Glutamatergic neuron (in vitro differentiated cells): ENCODE measurements at regions not wholly inside any gene's neighbourhood (a gene's known extent, or its start where the extent isn't known, plus 50 kb on each side); places are given as distances from the start of the nearest gene placed in this dataset.

ENCODE experiments used
- DNase-seq: peaks from one replicate; pipeline ENCODE4 v3.0.0; 2022
- H3K27ac Mint-ChIP-seq: one replicate; pipeline ENCODE4 v1.8.0; 2020; ENCODE audit warnings: mild to moderate bottlenecking, mixed read lengths, inconsistent platforms; ENCODE audit not compliant: unreplicated experiment
- H3K27me3 Mint-ChIP-seq: one replicate; pipeline ENCODE4 v1.8.0; 2020; ENCODE audit warnings: mild to moderate bottlenecking, moderate library complexity, mixed read lengths, inconsistent platforms; ENCODE audit not compliant: unreplicated experiment
- H3K36me3 Mint-ChIP-seq: one replicate; pipeline ENCODE4 v1.8.0; 2020; ENCODE audit warnings: mild to moderate bottlenecking, mixed read lengths, inconsistent platforms; ENCODE audit not compliant: unreplicated experiment
- H3K4me1 Mint-ChIP-seq: one replicate; pipeline ENCODE4 v1.8.0; 2020; ENCODE audit warnings: mild to moderate bottlenecking, low read depth, mixed read lengths, inconsistent platforms; ENCODE audit not compliant: unreplicated experiment
- H3K4me3 Mint-ChIP-seq: one replicate; pipeline ENCODE4 v1.8.0; 2020; ENCODE audit warnings: mild to moderate bottlenecking, mixed read lengths, inconsistent platforms; ENCODE audit not compliant: unreplicated experiment
- H3K9me3 Mint-ChIP-seq: one replicate; pipeline ENCODE4 v1.8.0; 2020; ENCODE audit warnings: mild to moderate bottlenecking, moderate library complexity, mixed read lengths, inconsistent platforms; ENCODE audit not compliant: unreplicated experiment
- TF ChIP-seq, protein P1 (sequence below): fragments of 200-600 bp; sonication (generic); IDR thresholded peaks from one replicate; pipeline ENCODE4 v1.5.0; 2021; ENCODE audit not compliant: partially characterized antibody, unreplicated experiment

DNA sequence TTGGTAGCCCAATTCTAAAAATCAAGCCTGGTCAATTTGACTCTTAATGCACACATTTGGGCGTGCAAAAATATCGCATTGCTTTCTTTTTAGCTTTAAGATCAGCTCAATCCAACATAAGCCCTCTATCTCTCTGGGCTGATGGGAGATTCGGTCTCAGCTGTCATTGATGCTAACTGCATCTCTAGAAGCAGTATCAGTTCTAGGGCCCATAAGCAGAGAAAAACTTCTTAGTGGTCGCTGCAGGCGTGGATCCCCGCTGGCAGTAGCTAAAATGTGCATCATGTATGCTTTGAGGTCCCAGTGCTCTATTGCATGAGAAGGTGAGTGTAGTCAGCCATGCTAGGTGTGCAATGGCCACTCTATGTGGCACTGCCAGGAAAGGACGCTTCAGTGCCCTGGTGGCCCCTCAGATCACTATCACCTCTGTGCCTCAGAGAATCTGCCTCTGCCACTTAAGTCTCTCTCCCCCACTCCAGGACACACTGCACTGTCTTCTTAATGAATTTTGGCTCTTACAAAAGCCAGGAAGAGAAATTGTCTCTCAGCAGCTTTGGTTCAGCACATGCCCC is 79.7 kb upstream of the GADD45A start:
- TF ChIP-seq, protein P1, sequence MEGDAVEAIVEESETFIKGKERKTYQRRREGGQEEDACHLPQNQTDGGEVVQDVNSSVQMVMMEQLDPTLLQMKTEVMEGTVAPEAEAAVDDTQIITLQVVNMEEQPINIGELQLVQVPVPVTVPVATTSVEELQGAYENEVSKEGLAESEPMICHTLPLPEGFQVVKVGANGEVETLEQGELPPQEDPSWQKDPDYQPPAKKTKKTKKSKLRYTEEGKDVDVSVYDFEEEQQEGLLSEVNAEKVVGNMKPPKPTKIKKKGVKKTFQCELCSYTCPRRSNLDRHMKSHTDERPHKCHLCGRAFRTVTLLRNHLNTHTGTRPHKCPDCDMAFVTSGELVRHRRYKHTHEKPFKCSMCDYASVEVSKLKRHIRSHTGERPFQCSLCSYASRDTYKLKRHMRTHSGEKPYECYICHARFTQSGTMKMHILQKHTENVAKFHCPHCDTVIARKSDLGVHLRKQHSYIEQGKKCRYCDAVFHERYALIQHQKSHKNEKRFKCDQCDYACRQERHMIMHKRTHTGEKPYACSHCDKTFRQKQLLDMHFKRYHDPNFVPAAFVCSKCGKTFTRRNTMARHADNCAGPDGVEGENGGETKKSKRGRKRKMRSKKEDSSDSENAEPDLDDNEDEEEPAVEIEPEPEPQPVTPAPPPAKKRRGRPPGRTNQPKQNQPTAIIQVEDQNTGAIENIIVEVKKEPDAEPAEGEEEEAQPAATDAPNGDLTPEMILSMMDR = no peak
- no peak overlapping the region for H3K27ac Mint-ChIP-seq
- no peaks in the 10 kb centered on the region for H3K36me3 Mint-ChIP-seq
- peaks cover 1% of the 10 kb centered on the region for H3K9me3 Mint-ChIP-seq
- no peak overlapping the region for H3K4me3 Mint-ChIP-seq
- peaks cover 5% of the 10 kb centered on the region for H3K27me3 Mint-ChIP-seq
- peaks cover 6% of the 10 kb centered on the region for H3K4me1 Mint-ChIP-seq
- DNase-seq = no peak

DNA sequence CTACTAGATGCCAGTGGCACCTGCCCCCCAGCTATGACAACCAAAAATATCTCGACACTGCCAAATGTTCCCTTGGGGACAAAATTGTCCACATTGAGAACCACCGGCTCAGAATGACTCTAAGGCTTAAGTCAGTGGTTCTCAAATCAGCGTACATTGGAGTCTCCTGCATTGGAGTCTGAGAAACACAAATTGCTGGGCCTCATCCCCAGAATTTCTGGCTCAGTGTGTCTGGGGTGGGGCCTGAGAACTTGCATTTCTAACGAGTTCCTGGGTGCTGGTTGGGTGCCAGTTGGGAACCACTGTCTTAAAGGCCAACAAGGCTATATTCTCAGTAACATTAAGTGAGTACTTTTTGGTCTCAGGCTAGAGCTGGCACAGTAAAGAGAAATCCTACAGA is 77.7 kb upstream of the GADD45A start:
- H3K27ac Mint-ChIP-seq = no peak overlapping the region
- peaks cover 6% of the 10 kb centered on the region for H3K4me1 Mint-ChIP-seq
- peaks cover 1% of the 10 kb centered on the region for H3K9me3 Mint-ChIP-seq
- no peaks in the 10 kb centered on the region for H3K36me3 Mint-ChIP-seq
- no peak for DNase-seq
- TF ChIP-seq, protein P1 = no peak
- H3K4me3 Mint-ChIP-seq = no peak overlapping the region
- peaks cover 5% of the 10 kb centered on the region for H3K27me3 Mint-ChIP-seq

DNA sequence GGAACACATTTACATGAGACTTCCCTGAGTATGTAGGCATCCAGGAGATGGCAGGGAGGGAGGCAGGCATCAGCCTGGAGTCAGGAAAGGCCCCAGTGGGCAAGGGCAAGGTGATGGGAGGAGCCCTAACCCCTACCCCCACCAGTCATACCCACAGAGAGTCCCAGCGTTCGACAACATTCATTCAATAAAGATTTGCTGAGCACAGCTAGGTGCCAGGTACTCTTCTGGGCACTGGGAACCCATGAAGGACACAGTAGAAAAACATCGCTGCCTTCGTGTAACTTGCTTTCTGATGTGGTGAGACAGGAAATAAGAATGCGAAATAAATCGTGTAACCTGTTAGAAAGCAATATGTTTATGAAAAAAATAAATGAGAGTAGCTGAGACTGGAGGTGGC is 77.3 kb upstream of the GADD45A start:
- H3K4me1 Mint-ChIP-seq = peaks cover 6% of the 10 kb centered on the region
- no peak for DNase-seq

DNA sequence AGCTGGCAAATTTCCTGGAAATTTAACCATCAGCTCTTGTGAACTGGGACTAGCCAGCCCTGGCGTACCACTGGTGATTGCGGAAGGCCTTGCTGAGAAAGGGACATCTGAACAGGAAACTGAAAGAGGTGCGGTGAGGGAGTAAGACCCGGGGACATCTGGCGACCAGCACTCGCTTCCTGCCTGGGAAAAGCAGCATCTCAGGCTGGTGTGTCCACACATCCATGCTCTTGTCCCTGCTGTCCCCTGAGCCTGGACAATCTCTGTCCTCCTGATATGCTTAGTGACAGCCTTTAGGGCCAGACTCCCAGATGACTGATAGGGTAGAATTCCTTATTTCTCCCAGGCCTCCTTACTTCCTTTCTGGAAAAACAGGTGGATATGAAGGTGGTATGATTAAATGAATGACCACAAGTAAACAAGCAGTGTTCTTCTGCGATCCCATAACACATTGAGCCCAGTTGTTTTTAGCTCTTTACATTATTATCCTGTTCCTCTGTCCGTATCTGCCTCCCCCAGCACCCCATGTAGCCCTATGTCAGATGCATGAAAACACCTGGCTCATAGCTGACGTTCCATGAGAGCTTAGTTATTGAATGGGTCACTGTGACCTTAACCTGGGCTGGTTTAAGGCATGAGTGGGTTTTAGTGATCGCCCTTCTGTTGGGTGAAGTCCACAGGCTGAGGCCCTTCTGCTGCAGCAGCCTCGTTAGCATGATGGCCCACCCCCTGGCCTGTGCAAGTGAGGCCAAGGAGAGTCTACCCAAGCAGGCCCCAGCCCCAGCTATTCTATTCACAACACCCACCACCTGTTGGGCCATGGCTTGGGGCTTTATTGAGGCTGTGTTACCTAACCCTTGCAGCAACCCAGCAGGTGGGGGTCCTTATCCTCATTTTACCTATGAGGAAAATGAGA is 76.1 kb upstream of the GADD45A start:
- H3K4me1 Mint-ChIP-seq = peaks cover 6% of the 10 kb centered on the region
- H3K36me3 Mint-ChIP-seq = no peaks in the 10 kb centered on the region
- no peak for DNase-seq
- no peak overlapping the region for H3K27ac Mint-ChIP-seq
- no peak overlapping the region for H3K4me3 Mint-ChIP-seq
- H3K9me3 Mint-ChIP-seq = peaks cover 1% of the 10 kb centered on the region
- peaks cover 5% of the 10 kb centered on the region for H3K27me3 Mint-ChIP-seq
- TF ChIP-seq, protein P1 = no peak

More for the DNA sequence above, 77.3 kb upstream of the GADD45A start:
- H3K9me3 Mint-ChIP-seq = peaks cover 1% of the 10 kb centered on the region
- TF ChIP-seq, protein P1 = no peak
- peaks cover 5% of the 10 kb centered on the region for H3K27me3 Mint-ChIP-seq
- no peak overlapping the region for H3K27ac Mint-ChIP-seq
- no peak overlapping the region for H3K4me3 Mint-ChIP-seq
- no peaks in the 10 kb centered on the region for H3K36me3 Mint-ChIP-seq
